H1 (cell line): ENCODE measurements at regions not wholly inside any gene's neighbourhood (a gene's known extent, or its start where the extent isn't known, plus 50 kb on each side); places are given as distances from the start of the nearest gene placed in this dataset.

Source experiments
- CTCF ChIA-PET: fragments of 300-600 bp; sonication (Branson Sonifier 250); formaldehyde crosslinking; loops from one replicate; lab custom pipeline; 2021; ENCODE audit not compliant: partially characterized antibody; lab: Charles Lee
- POLR2A ChIA-PET: fragments of 300-600 bp; sonication (Branson Sonifier 250); formaldehyde crosslinking; loops from one replicate; lab custom pipeline; 2021; ENCODE audit warnings: inconsistent platforms; ENCODE audit not compliant: partially characterized antibody; lab: Charles Lee
- DNase-seq, 2 experiments: peaks; one replicate each; pipeline versions ENCODE4 v3.0.0 to v3.0.0-alpha.2; 2010 to 2022; ENCODE audit warnings: low spot score in 2 of 2, low read depth in 1 of 2, mixed read lengths in 1 of 2
- FAIRE-seq: peaks from 2 replicates; lab custom pipeline; 2011; peaks lifted over from hg19 to GRCh38; lab: Jason Lieb, UNC
- H2AFZ ChIP-seq: 2 replicates; pipeline ENCODE4 v1.8.1; 2012; ENCODE audit warnings: low read length, inconsistent platforms
- H2AK5ac ChIP-seq: 2 replicates; pipeline ENCODE4 v1.6.1; 2013; ENCODE audit warnings: low read depth, low read length
- H2BK120ac ChIP-seq: replicated peaks from 2 replicates; pipeline ENCODE3; 2013; ENCODE audit warnings: low read depth, low read length, inconsistent platforms
- H2BK12ac ChIP-seq: 2 replicates; pipeline ENCODE4 v1.6.1; 2013; ENCODE audit warnings: low read depth, low read length
- H2BK15ac ChIP-seq: 2 replicates; pipeline ENCODE4 v1.6.1; 2013; ENCODE audit warnings: low read length
- H2BK20ac ChIP-seq: 2 replicates; pipeline ENCODE4 v1.6.1; 2013; ENCODE audit warnings: low read length
- H2BK5ac ChIP-seq: 2 replicates; pipeline ENCODE4 v1.6.1; 2013; ENCODE audit warnings: low read depth, low read length
- H3K14ac ChIP-seq: 2 replicates; pipeline ENCODE4 v1.6.1; 2013; ENCODE audit warnings: inconsistent platforms; ENCODE audit not compliant: insufficient read length
- H3K18ac ChIP-seq: 2 replicates; pipeline ENCODE4 v1.6.1; 2013; ENCODE audit warnings: low read length; ENCODE audit errors: extremely low read depth
- H3K23ac ChIP-seq: 2 replicates; pipeline ENCODE4 v1.6.1; 2013; ENCODE audit warnings: inconsistent platforms; ENCODE audit not compliant: insufficient read length
- H3K23me2 ChIP-seq: 2 replicates; pipeline ENCODE4 v1.6.1; 2013; ENCODE audit warnings: low read depth, low read length
- H3K27ac ChIP-seq: 2 replicates; pipeline ENCODE4 v1.6.1; 2011; ENCODE audit warnings: low read depth, low read length, inconsistent platforms
- H3K27me3 ChIP-seq, 4 experiments: replicated peaks in 1 of 4; 1 replicate in 1 of 4; 2 replicates in 3 of 4; pipeline versions ENCODE4 v1.6.1 to v1.8.1; 2011 to 2013; ENCODE audit warnings: low read length in 3 of 4, mild to moderate bottlenecking in 3 of 4, inconsistent platforms in 2 of 4, mixed read lengths in 2 of 4, moderate library complexity in 1 of 4; ENCODE audit not compliant: control insufficient read depth in 3 of 4, insufficient read depth in 3 of 4; ENCODE audit errors: extremely low read depth in 1 of 4
- H3K36me3 ChIP-seq, 4 experiments: 2 replicates each; pipeline versions ENCODE4 v1.6.1 to v1.8.1; 2011 to 2013; ENCODE audit warnings: mild to moderate bottlenecking in 4 of 4, low read length in 3 of 4, moderate library complexity in 2 of 4, control low read depth in 1 of 4, inconsistent platforms in 1 of 4; ENCODE audit not compliant: insufficient read depth in 4 of 4, control insufficient read depth in 2 of 4
- H3K4ac ChIP-seq: replicated peaks from 2 replicates; pipeline ENCODE3; 2013; ENCODE audit warnings: low read length, low read depth, mixed read lengths, inconsistent platforms; ENCODE audit not compliant: insufficient read length
- H3K4me1 ChIP-seq, 4 experiments: replicated peaks in 1 of 4; 1 replicate in 1 of 4; 2 replicates in 3 of 4; pipeline versions ENCODE4 v1.6.1 to v1.8.1; 2011 to 2013; ENCODE audit warnings: low read length in 3 of 4, inconsistent platforms in 2 of 4, mixed read lengths in 1 of 4; ENCODE audit not compliant: insufficient read depth in 4 of 4, control insufficient read depth in 3 of 4
- H3K4me2 ChIP-seq, 2 experiments: 2 replicates each; pipeline versions ENCODE4 v1.6.1 to v1.8.1; 2011 to 2013; ENCODE audit warnings: low read depth in 2 of 2, low read length in 2 of 2, control low read depth in 1 of 2, inconsistent platforms in 1 of 2, mild to moderate bottlenecking in 1 of 2; ENCODE audit not compliant: insufficient read depth in 1 of 2
- H3K4me3 ChIP-seq, 4 experiments: fragments of 200-600, 300-600 bp in 1 of 4; sonication (generic), shearing (Covaris generic), sonication (Bioruptor Twin) in 1 of 4; 2 replicates each; pipeline versions ENCODE4 v1.5.1 to v1.8.1; 2011 to 2016; ENCODE audit warnings: low read length in 4 of 4, low read depth in 3 of 4, control low read depth in 2 of 4, inconsistent platforms in 2 of 4, mild to moderate bottlenecking in 2 of 4, mixed read lengths in 1 of 4, moderate library complexity in 1 of 4; ENCODE audit not compliant: insufficient read depth in 2 of 4; ENCODE audit errors: extremely low read depth in 1 of 4
- H3K56ac ChIP-seq: replicated peaks from 2 replicates; pipeline ENCODE3; 2013; ENCODE audit warnings: low read depth, mild to moderate bottlenecking, mixed read lengths, low read length, inconsistent platforms; ENCODE audit not compliant: insufficient read length
- H3K79me1 ChIP-seq: 2 replicates; pipeline ENCODE4 v1.6.1; 2013; ENCODE audit warnings: low read depth, low read length, control low read depth
- H3K79me2 ChIP-seq, 2 experiments: 2 replicates each; pipeline versions ENCODE4 v1.6.1 to v1.8.1; 2012 to 2013; ENCODE audit warnings: low read length in 2 of 2, mild to moderate bottlenecking in 2 of 2, inconsistent platforms in 1 of 2; ENCODE audit not compliant: insufficient read depth in 2 of 2, control insufficient read depth in 1 of 2
- H3K9ac ChIP-seq, 4 experiments: replicated peaks in 1 of 4; 1 replicate in 1 of 4; 2 replicates in 3 of 4; pipeline versions ENCODE4 v1.6.1 to v1.8.1; 2011 to 2013; ENCODE audit warnings: low read depth in 3 of 4, low read length in 3 of 4, control low read depth in 2 of 4, mild to moderate bottlenecking in 2 of 4, moderate library complexity in 2 of 4, inconsistent platforms in 1 of 4; ENCODE audit errors: extremely low read depth in 1 of 4
- H3K9me3 ChIP-seq, 2 experiments: 2 replicates each; pipeline versions ENCODE4 v1.6.1 to v1.8.1; 2012 to 2013; ENCODE audit warnings: mild to moderate bottlenecking in 2 of 2, moderate library complexity in 2 of 2, control low read depth in 1 of 2, inconsistent platforms in 1 of 2, low read depth in 1 of 2, low read length in 1 of 2, mixed read lengths in 1 of 2; ENCODE audit not compliant: insufficient read depth in 2 of 2
- H4K20me1 ChIP-seq, 2 experiments: replicated peaks in 1 of 2; 2 replicates each; pipeline versions ENCODE3 to v1.8.1; 2011 to 2013; ENCODE audit warnings: inconsistent platforms in 2 of 2, low read length in 2 of 2, mild to moderate bottlenecking in 1 of 2; ENCODE audit not compliant: insufficient read depth in 2 of 2, control insufficient read depth in 1 of 2
- H4K5ac ChIP-seq: 2 replicates; pipeline ENCODE4 v1.6.1; 2013; ENCODE audit warnings: low read length, low read depth, mixed read lengths, inconsistent platforms; ENCODE audit not compliant: insufficient read length
- H4K8ac ChIP-seq: 2 replicates; pipeline ENCODE4 v1.8.0; 2013; ENCODE audit warnings: mild to moderate bottlenecking, moderate library complexity, low read length, inconsistent platforms; ENCODE audit not compliant: insufficient read depth; ENCODE audit errors: extremely low read depth
- H4K91ac ChIP-seq: replicated peaks from 2 replicates; pipeline ENCODE3; 2013; ENCODE audit warnings: low read length, mixed read lengths, inconsistent platforms; ENCODE audit not compliant: insufficient read length
- ASH2L ChIP-seq: fragments of 200-600, 300-600 bp; sonication (generic); IDR thresholded peaks from one replicate; pipeline ENCODE4 v1.7.1; 2017; ENCODE audit warnings: low read length
- CTBP2 ChIP-seq: IDR thresholded peaks from 2 replicates; pipeline ENCODE4 v1.7.0; 2011; ENCODE audit warnings: borderline replicate concordance, mild to moderate bottlenecking, moderate library complexity, mixed read lengths, low read length; ENCODE audit not compliant: insufficient read depth, insufficient read length
- JUND ChIP-seq: IDR thresholded peaks from 2 replicates; pipeline ENCODE4 v1.6.1; 2011; ENCODE audit warnings: mild to moderate bottlenecking, improper control_type of control experiment, low read length
- POLR2AphosphoS5 ChIP-seq: IDR thresholded peaks from 2 replicates; pipeline ENCODE4 v1.6.1; 2011; ENCODE audit warnings: low read depth, low read length
- POU5F1 ChIP-seq: IDR thresholded peaks from 2 replicates; pipeline ENCODE4 v1.6.1; 2011; ENCODE audit warnings: low read depth, mild to moderate bottlenecking, low read length, moderate library complexity
- RXRA ChIP-seq: IDR thresholded peaks from 2 replicates; pipeline ENCODE4 v1.6.1; 2011; ENCODE audit warnings: low read depth, mild to moderate bottlenecking, low read length, moderate library complexity; ENCODE audit not compliant: insufficient read depth
- SUZ12 ChIP-seq: fragments of 200-600 bp; sonication (generic); IDR thresholded peaks from 2 replicates; pipeline ENCODE4 v1.6.1; 2012; ENCODE audit warnings: mild to moderate bottlenecking, inconsistent platforms, low read length, moderate library complexity, mixed read lengths
- TBP ChIP-seq: IDR thresholded peaks from 2 replicates; pipeline ENCODE4 v1.6.1; 2011; ENCODE audit warnings: low read depth, low read length, improper control_type of control experiment
- ZNF274 ChIP-seq: IDR thresholded peaks from 2 replicates; pipeline ENCODE4 v1.7.0; 2012; ENCODE audit warnings: low read length, borderline replicate concordance; ENCODE audit errors: extremely low read depth
- WGBS, 2 experiments: shearing (Covaris generic) in 1 of 2; methylation state at CpG; one replicate each; pipeline versions ENCODE4 v1.1.6 to v1.1.7; 2013 to 2015; ENCODE audit warnings: low lambda C conversion rate in 2 of 2, mixed read lengths in 2 of 2, inconsistent platforms in 1 of 2, low coverage in 1 of 2, missing lambda C conversion rate in 1 of 2; ENCODE audit not compliant: insufficient replicate concordance in 2 of 2, insufficient coverage in 1 of 2, insufficient read length in 1 of 2; ENCODE audit errors: extremely low coverage in 1 of 2, missing lambda C conversion rate in 1 of 2; 5-methylcytosine and 5-hydroxymethylcytosine counted together

- no peak overlapping the region for H3K4ac ChIP-seq
- no peak overlapping the region for H3K27ac ChIP-seq
- no peak overlapping the region for H2BK120ac ChIP-seq
- no peaks in the 10 kb centered on the region for H3K79me2 ChIP-seq
- TF ChIP-seq RXRA (no peak), CTBP2 (no peak), SUZ12 (no peak), ZNF274 (no peak), TBP (no peak), POU5F1 (no peak), JUND (no peak), ASH2L (no peak), POLR2AphosphoS5 (no peak)
- DNase-seq = no peak
- ChIA-PET CTCF (no interaction called here), POLR2A (no interaction called here)
- H3K56ac ChIP-seq = no peak overlapping the region
- WGBS, 2 experiments = 88% methylated on average over 25 of the region's 25 CpGs; no CpG with 5 or more reads in 1 of the 2 experiments
- no peak overlapping the region for H4K5ac ChIP-seq
- no peak overlapping the region for H2BK15ac ChIP-seq
- no peak overlapping the region for H3K4me3 ChIP-seq
- H4K91ac ChIP-seq = no peak overlapping the region
- H3K18ac ChIP-seq = no peak overlapping the region
- H3K27me3 ChIP-seq = no peaks in the 10 kb centered on the region
- H4K20me1 ChIP-seq = no peaks in the 10 kb centered on the region
- H2BK12ac ChIP-seq = no peak overlapping the region
- H2AFZ ChIP-seq = no peak overlapping the region
- H3K79me1 ChIP-seq = no peaks in the 10 kb centered on the region
- no peaks in the 10 kb centered on the region for H3K36me3 ChIP-seq
- H3K4me2 ChIP-seq = no peak overlapping the region
- H3K9me3 ChIP-seq = no peaks in the 10 kb centered on the region
- H3K14ac ChIP-seq = no peak overlapping the region
- H3K23ac ChIP-seq = no peak overlapping the region
- H3K9ac ChIP-seq = no peak overlapping the region
- no peak overlapping the region for H2BK5ac ChIP-seq
- no peaks in the 10 kb centered on the region for H3K23me2 ChIP-seq
- no peak overlapping the region for H2BK20ac ChIP-seq
- no peak for FAIRE-seq
- H3K4me1 ChIP-seq = no peaks in the 10 kb centered on the region
- no peak overlapping the region for H4K8ac ChIP-seq
- H2AK5ac ChIP-seq = no peak overlapping the region
Observed at GRCh38 chr18:77993188-77993981, 743.7 kb downstream of the GALR1 start.
